T1000 (cell line): ENCODE measurements at regions not wholly inside any gene's neighbourhood (a gene's known extent, or its start where the extent isn't known, plus 50 kb on each side); places are given as distances from the start of the nearest gene placed in this dataset.
"Not testable (repeated sequence)": the region's sequence is repeated elsewhere in the genome, so short reads cannot be mapped to it uniquely, and the experiment has no call there.

Experiments
- DNase-seq: peaks from one replicate; lab custom pipeline; 2025; ENCODE audit warnings: mixed read lengths; lab: John Stamatoyannopoulos, UW

- not testable (repeated sequence) for DNase-seq
These were observed 56.6 kb upstream of the TNFAIP8 start for GRCh38 chr5:119299242-119299614.

GRCh38 chr5:119299615-119300310 lies 56.1 kb upstream of the TNFAIP8 start:
- DNase-seq, result not testable (repeated sequence)

- DNase-seq, result no peak
These were observed 55.5 kb upstream of the TNFAIP8 start for GRCh38 chr5:119300311-119300670.

- DNase-seq, result no peak
These were observed 54.6 kb upstream of the TNFAIP8 start for GRCh38 chr5:119301210-119301609.

GRCh38 chr5:119301906-119302305 lies 53.9 kb upstream of the TNFAIP8 start:
- DNase-seq, result no peak

- no peak for DNase-seq
These were observed 53.4 kb upstream of the TNFAIP8 start for GRCh38 chr5:119302449-119302848.

GRCh38 chr5:119302916-119303897 lies 52.6 kb upstream of the TNFAIP8 start:
- DNase-seq, result peak; percentile 21

- no peak for DNase-seq
These were observed 51.2 kb upstream of the TNFAIP8 start for GRCh38 chr5:119304439-119305211.
